ENCODE measurements at regions not wholly inside any gene's neighbourhood (a gene's known extent, or its start where the extent isn't known, plus 50 kb on each side); places are given as distances from the start of the nearest gene placed in this dataset.

- no peak for TF ChIP-seq EZH2 (IDR thresholded peaks at IDR 0.05; ENCODE audit: borderline replicate concordance, low read depth, low read length, severe bottlenecking)
- no peak for TF ChIP-seq CTCF (IDR thresholded peaks at IDR 0.05; ENCODE audit: borderline replicate concordance, extremely low read depth, low read length, poor library complexity, severe bottlenecking)
- DNase-seq = no peak
- H3K27ac ChIP-seq (ENCODE audit: low read length) = no peak overlapping the region
- H3K27me3 ChIP-seq (ENCODE audit: insufficient read depth, low read length, poor library complexity) = no peaks in the 10 kb centered on the region
- H3K4me2 ChIP-seq (ENCODE audit: insufficient read depth, low read length) = no peak overlapping the region
- H3K79me2 ChIP-seq (ENCODE audit: insufficient read depth, low read length) = no peaks in the 10 kb centered on the region
- H3K4me3 ChIP-seq (ENCODE audit: low read depth in 1 of 2, low read length in 2 of 2) = no peak overlapping the region
- H4K20me1 ChIP-seq (ENCODE audit: insufficient read depth, low read length) = no peaks in the 10 kb centered on the region
- H3K9me3 ChIP-seq (ENCODE audit: insufficient read depth, low read length, severe bottlenecking) = no peaks in the 10 kb centered on the region
- H3K4me1 ChIP-seq (ENCODE audit: insufficient read depth, low read length) = no peaks in the 10 kb centered on the region
- H3K36me3 ChIP-seq (ENCODE audit: insufficient read depth, low read length) = no peaks in the 10 kb centered on the region
- ATAC-seq (ENCODE audit: insufficient read depth, low read depth) = no peak
- H3K9ac ChIP-seq (ENCODE audit: low read depth, low read length) = no peak overlapping the region
- no peak overlapping the region for H2AFZ ChIP-seq (ENCODE audit: low read depth, low read length)
Measured at GRCh38 chr4:179465131-179465797, 2023.0 kb upstream of the AGA start.

GRCh38 chr4:179467878-179468277 is 2025.6 kb upstream of the AGA start:
- DNase-seq (no peak), ATAC-seq (ENCODE audit: insufficient read depth, low read depth) (no peak)
- H3K27ac ChIP-seq (ENCODE audit: low read length) = no peak overlapping the region
- no peaks in the 10 kb centered on the region for H4K20me1 ChIP-seq (ENCODE audit: insufficient read depth, low read length)
- H3K27me3 ChIP-seq (ENCODE audit: insufficient read depth, low read length, poor library complexity) = no peaks in the 10 kb centered on the region
- H3K9ac ChIP-seq (ENCODE audit: low read depth, low read length) = no peak overlapping the region
- H3K9me3 ChIP-seq (ENCODE audit: insufficient read depth, low read length, severe bottlenecking) = no peaks in the 10 kb centered on the region
- no peak overlapping the region for H3K4me3 ChIP-seq (ENCODE audit: low read depth in 1 of 2, low read length in 2 of 2)
- no peaks in the 10 kb centered on the region for H3K4me1 ChIP-seq (ENCODE audit: insufficient read depth, low read length)
- H2AFZ ChIP-seq (ENCODE audit: low read depth, low read length) = no peak overlapping the region
- no peak overlapping the region for H3K4me2 ChIP-seq (ENCODE audit: insufficient read depth, low read length)
- no peaks in the 10 kb centered on the region for H3K79me2 ChIP-seq (ENCODE audit: insufficient read depth, low read length)
- H3K36me3 ChIP-seq (ENCODE audit: insufficient read depth, low read length) = no peaks in the 10 kb centered on the region
- no peak for TF ChIP-seq EZH2 (IDR thresholded peaks at IDR 0.05; ENCODE audit: borderline replicate concordance, low read depth, low read length, severe bottlenecking)
- TF ChIP-seq CTCF (IDR thresholded peaks at IDR 0.05; ENCODE audit: borderline replicate concordance, extremely low read depth, low read length, poor library complexity, severe bottlenecking) = no peak

GRCh38 chr4:179472164-179472563 is 2029.9 kb upstream of the AGA start:
- Histone ChIP-seq H2AFZ (ENCODE audit: low read depth, low read length) (no peak overlapping the region), H4K20me1 (ENCODE audit: insufficient read depth, low read length) (no peaks in the 10 kb centered on the region)

More at GRCh38 chr4:179472164-179472563, 2029.9 kb upstream of the AGA start:
- no peaks in the 10 kb centered on the region for H3K36me3 ChIP-seq (ENCODE audit: insufficient read depth, low read length)
- no peaks in the 10 kb centered on the region for H3K9me3 ChIP-seq (ENCODE audit: insufficient read depth, low read length, severe bottlenecking)
- TF ChIP-seq CTCF (IDR thresholded peaks at IDR 0.05; ENCODE audit: borderline replicate concordance, extremely low read depth, low read length, poor library complexity, severe bottlenecking) (no peak), EZH2 (IDR thresholded peaks at IDR 0.05; ENCODE audit: borderline replicate concordance, low read depth, low read length, severe bottlenecking) (no peak)
- H3K9ac ChIP-seq (ENCODE audit: low read depth, low read length) = no peak overlapping the region
- H3K27ac ChIP-seq (ENCODE audit: low read length) = no peak overlapping the region
- no peak for DNase-seq
- no peak overlapping the region for H3K4me2 ChIP-seq (ENCODE audit: insufficient read depth, low read length)
- no peaks in the 10 kb centered on the region for H3K79me2 ChIP-seq (ENCODE audit: insufficient read depth, low read length)
- no peak overlapping the region for H3K4me3 ChIP-seq (ENCODE audit: low read depth in 1 of 2, low read length in 2 of 2)
- no peaks in the 10 kb centered on the region for H3K27me3 ChIP-seq (ENCODE audit: insufficient read depth, low read length, poor library complexity)
- no peaks in the 10 kb centered on the region for H3K4me1 ChIP-seq (ENCODE audit: insufficient read depth, low read length)
- ATAC-seq (ENCODE audit: insufficient read depth, low read depth) = no peak
